Activated T-cell treated with anti-CD3 and anti-CD28 coated beads, Interleukin-2, amount 50 U/mL, for 4 hours (primary cell): ENCODE measurements at regions not wholly inside any gene's neighbourhood (a gene's known extent, or its start where the extent isn't known, plus 50 kb on each side); places are given as distances from the start of the nearest gene placed in this dataset.

Experiments
- ATAC-seq, 2 donors: fragments of 200-7000 bp; cut with Tn5 transposase; one replicate each; pipeline ENCODE4 v1.10.0; 2021
- DNase-seq: peaks from one replicate; pipeline ENCODE4 v3.0.0-alpha.2; 2020
- H3K27me3 Mint-ChIP-seq: one replicate; pipeline ENCODE4 v1.8.0; 2021; ENCODE audit warnings: low read depth, mixed read lengths
- H3K36me3 Mint-ChIP-seq: one replicate; pipeline ENCODE4 v1.8.0; 2022; ENCODE audit warnings: mixed read lengths; ENCODE audit not compliant: insufficient read depth
- H3K4me1 Mint-ChIP-seq: one replicate; pipeline ENCODE4 v1.8.0; 2021; ENCODE audit warnings: low read depth, mixed read lengths
- H3K4me3 Mint-ChIP-seq: one replicate; pipeline ENCODE4 v1.8.0; 2021; ENCODE audit warnings: mild to moderate bottlenecking, moderate library complexity, mixed read lengths
- H3K9me3 Mint-ChIP-seq: one replicate; pipeline ENCODE4 v1.8.0; 2021; ENCODE audit warnings: mixed read lengths

- Mint-ChIP-seq H3K27me3 (no peaks in the 10 kb centered on the region), H3K4me1 (no peaks in the 10 kb centered on the region), H3K36me3 (no peaks in the 10 kb centered on the region), H3K4me3 (no peak overlapping the region), H3K9me3 (peaks cover 7% of the 10 kb centered on the region)
- ATAC-seq (no peak), DNase-seq (no peak)
Observed at GRCh38 chr16:13397126-13397525, 495.7 kb downstream of the SHISA9 start.

- Mint-ChIP-seq H3K4me1 (no peaks in the 10 kb centered on the region), H3K9me3 (peaks cover 10% of the 10 kb centered on the region), H3K4me3 (no peak overlapping the region), H3K36me3 (no peaks in the 10 kb centered on the region), H3K27me3 (no peaks in the 10 kb centered on the region)
- DNase-seq (no peak), ATAC-seq (no peak)
Observed at GRCh38 chr16:13401641-13402040, 500.2 kb downstream of the SHISA9 start.

- Mint-ChIP-seq H3K36me3 (no peaks in the 10 kb centered on the region), H3K9me3 (peaks cover 10% of the 10 kb centered on the region), H3K4me3 (no peak overlapping the region), H3K27me3 (no peaks in the 10 kb centered on the region), H3K4me1 (no peaks in the 10 kb centered on the region)
- ATAC-seq (no peak), DNase-seq (no peak)
Observed at GRCh38 chr16:13402601-13403000, 501.2 kb downstream of the SHISA9 start.

- no peaks in the 10 kb centered on the region for H3K27me3 Mint-ChIP-seq
- H3K36me3 Mint-ChIP-seq = no peaks in the 10 kb centered on the region
- peaks cover 10% of the 10 kb centered on the region for H3K9me3 Mint-ChIP-seq
- ATAC-seq = no peak
- no peak for DNase-seq
- H3K4me3 Mint-ChIP-seq = no peak overlapping the region
- H3K4me1 Mint-ChIP-seq = no peaks in the 10 kb centered on the region
Observed at GRCh38 chr16:13403326-13403725, 501.9 kb downstream of the SHISA9 start.

GRCh38 chr16:13414154-13414553 is 505.8 kb upstream of the ERCC4 start:
- Mint-ChIP-seq H3K27me3 (no peaks in the 10 kb centered on the region), H3K4me1 (no peaks in the 10 kb centered on the region), H3K9me3 (peaks cover 5% of the 10 kb centered on the region), H3K4me3 (no peak overlapping the region), H3K36me3 (no peaks in the 10 kb centered on the region)
- ATAC-seq (no peak), DNase-seq (no peak)

- H3K36me3 Mint-ChIP-seq = no peaks in the 10 kb centered on the region
- no peaks in the 10 kb centered on the region for H3K27me3 Mint-ChIP-seq
- peaks cover 7% of the 10 kb centered on the region for H3K9me3 Mint-ChIP-seq
- H3K4me1 Mint-ChIP-seq = no peaks in the 10 kb centered on the region
- ATAC-seq = no peak
- no peak for DNase-seq
- no peak overlapping the region for H3K4me3 Mint-ChIP-seq
Observed at GRCh38 chr16:13419589-13419988, 500.4 kb upstream of the ERCC4 start.

- Mint-ChIP-seq H3K4me3 (no peak overlapping the region), H3K27me3 (no peaks in the 10 kb centered on the region), H3K36me3 (no peaks in the 10 kb centered on the region), H3K9me3 (peaks cover 3% of the 10 kb centered on the region), H3K4me1 (no peaks in the 10 kb centered on the region)
- ATAC-seq (no peak), DNase-seq (no peak)
Observed at GRCh38 chr16:13421726-13422125, 498.2 kb upstream of the ERCC4 start.

- peaks cover 14% of the 10 kb centered on the region for H3K9me3 Mint-ChIP-seq
- ATAC-seq (no peak), DNase-seq (no peak)
- H3K36me3 Mint-ChIP-seq = no peaks in the 10 kb centered on the region
- H3K4me3 Mint-ChIP-seq = no peak overlapping the region
- H3K4me1 Mint-ChIP-seq = no peaks in the 10 kb centered on the region
- H3K27me3 Mint-ChIP-seq = no peaks in the 10 kb centered on the region
Observed at GRCh38 chr16:13425836-13426235, 494.1 kb upstream of the ERCC4 start.

GRCh38 chr16:13426269-13426668 is 493.7 kb upstream of the ERCC4 start:
- DNase-seq (no peak), ATAC-seq (no peak)
- H3K9me3 Mint-ChIP-seq = peaks cover 14% of the 10 kb centered on the region
- H3K27me3 Mint-ChIP-seq = no peaks in the 10 kb centered on the region
- no peaks in the 10 kb centered on the region for H3K36me3 Mint-ChIP-seq
- H3K4me1 Mint-ChIP-seq = no peaks in the 10 kb centered on the region
- no peak overlapping the region for H3K4me3 Mint-ChIP-seq

- H3K9me3 Mint-ChIP-seq = peaks cover 14% of the 10 kb centered on the region
- H3K27me3 Mint-ChIP-seq = no peaks in the 10 kb centered on the region
- no peaks in the 10 kb centered on the region for H3K4me1 Mint-ChIP-seq
- H3K36me3 Mint-ChIP-seq = no peaks in the 10 kb centered on the region
- no peak overlapping the region for H3K4me3 Mint-ChIP-seq
- ATAC-seq (no peak), DNase-seq (no peak)
Observed at GRCh38 chr16:13426736-13427135, 493.2 kb upstream of the ERCC4 start.

- ATAC-seq = no peak
- H3K27me3 Mint-ChIP-seq = no peaks in the 10 kb centered on the region
- DNase-seq = no peak
Observed at GRCh38 chr16:13427943-13428342, 492.0 kb upstream of the ERCC4 start.

GRCh38 chr16:13429416-13429815 is 490.5 kb upstream of the ERCC4 start:
- Mint-ChIP-seq H3K27me3 (no peaks in the 10 kb centered on the region), H3K4me3 (no peak overlapping the region)
- no peak for DNase-seq

More at GRCh38 chr16:13427943-13428342, 492.0 kb upstream of the ERCC4 start:
- H3K4me1 Mint-ChIP-seq = no peaks in the 10 kb centered on the region
- H3K9me3 Mint-ChIP-seq = peaks cover 14% of the 10 kb centered on the region
- H3K36me3 Mint-ChIP-seq = no peaks in the 10 kb centered on the region
- no peak overlapping the region for H3K4me3 Mint-ChIP-seq

GRCh38 chr16:13435415-13435814 is 484.5 kb upstream of the ERCC4 start:
- Mint-ChIP-seq H3K9me3 (no peaks in the 10 kb centered on the region), H3K4me3 (no peak overlapping the region), H3K36me3 (no peaks in the 10 kb centered on the region), H3K4me1 (no peaks in the 10 kb centered on the region), H3K27me3 (no peaks in the 10 kb centered on the region)
- ATAC-seq (no peak), DNase-seq (no peak)

More at GRCh38 chr16:13429416-13429815, 490.5 kb upstream of the ERCC4 start:
- no peaks in the 10 kb centered on the region for H3K4me1 Mint-ChIP-seq
- no peaks in the 10 kb centered on the region for H3K36me3 Mint-ChIP-seq
- no peak for ATAC-seq
- peaks cover 11% of the 10 kb centered on the region for H3K9me3 Mint-ChIP-seq

- Mint-ChIP-seq H3K36me3 (no peaks in the 10 kb centered on the region), H3K27me3 (no peaks in the 10 kb centered on the region), H3K4me1 (no peaks in the 10 kb centered on the region), H3K4me3 (no peak overlapping the region), H3K9me3 (no peaks in the 10 kb centered on the region)
- ATAC-seq (no peak), DNase-seq (no peak)
Observed at GRCh38 chr16:13435873-13436474, 484.0 kb upstream of the ERCC4 start.

- H3K4me1 Mint-ChIP-seq = no peaks in the 10 kb centered on the region
- H3K4me3 Mint-ChIP-seq = no peak overlapping the region
- DNase-seq (no peak), ATAC-seq (peak; percentile 59 to 67)
- H3K9me3 Mint-ChIP-seq = no peaks in the 10 kb centered on the region
- no peaks in the 10 kb centered on the region for H3K27me3 Mint-ChIP-seq
- H3K36me3 Mint-ChIP-seq = no peaks in the 10 kb centered on the region
Observed at GRCh38 chr16:13436641-13437412, 483.1 kb upstream of the ERCC4 start.
